GM18907 (cell line): ENCODE measurements at regions not wholly inside any gene's neighbourhood (a gene's known extent, or its start where the extent isn't known, plus 50 kb on each side); places are given as distances from the start of the nearest gene placed in this dataset.

Experiments used
- ATAC-seq: cut with Tn5 transposase; IDR thresholded peaks from one replicate; pipeline ENCODE4 v1.9.1; 2021; ENCODE audit warnings: mild to moderate bottlenecking, moderate library complexity; ENCODE audit not compliant: unreplicated experiment

DNA sequence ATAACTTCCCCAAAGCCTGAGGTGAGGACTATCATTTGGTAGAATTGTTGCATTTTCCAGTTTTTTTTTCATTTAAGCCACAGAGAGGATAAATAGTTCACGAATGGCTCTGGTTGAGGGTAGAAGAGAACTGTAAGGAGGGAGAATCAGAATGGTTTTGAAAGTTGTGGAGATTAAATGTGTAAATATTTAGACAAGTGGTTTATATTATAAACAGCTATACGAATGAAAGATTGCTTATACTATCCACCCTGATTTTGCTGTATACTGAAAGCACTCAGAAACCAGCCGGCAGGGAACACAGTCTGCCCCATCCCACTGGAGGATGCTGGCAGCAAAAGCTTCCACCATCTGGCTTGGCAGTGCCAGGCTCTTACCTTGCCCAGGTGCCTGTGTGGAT, 341.1 kb downstream of the RAPGEF2 start:
- ATAC-seq = no peak

DNA sequence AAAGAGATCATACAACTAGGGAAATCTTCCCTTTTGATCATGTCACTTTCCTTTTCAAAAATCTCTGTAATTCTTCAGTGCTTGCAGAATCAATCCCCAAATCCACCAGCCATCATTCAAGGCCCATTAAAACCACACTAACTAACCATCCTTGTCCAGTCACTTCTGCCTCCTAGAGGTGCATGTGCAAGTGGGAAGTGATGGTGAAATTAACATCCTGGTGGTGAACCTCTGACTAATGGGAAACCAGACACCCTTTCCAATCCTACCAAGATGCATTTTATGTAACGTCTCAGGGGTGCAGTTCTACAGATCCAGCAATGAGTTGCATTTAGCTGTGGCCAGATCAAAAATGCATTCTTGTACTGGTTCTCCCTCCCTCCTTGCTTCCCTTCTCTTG, 341.8 kb downstream of the RAPGEF2 start:
- ATAC-seq = no peak

DNA sequence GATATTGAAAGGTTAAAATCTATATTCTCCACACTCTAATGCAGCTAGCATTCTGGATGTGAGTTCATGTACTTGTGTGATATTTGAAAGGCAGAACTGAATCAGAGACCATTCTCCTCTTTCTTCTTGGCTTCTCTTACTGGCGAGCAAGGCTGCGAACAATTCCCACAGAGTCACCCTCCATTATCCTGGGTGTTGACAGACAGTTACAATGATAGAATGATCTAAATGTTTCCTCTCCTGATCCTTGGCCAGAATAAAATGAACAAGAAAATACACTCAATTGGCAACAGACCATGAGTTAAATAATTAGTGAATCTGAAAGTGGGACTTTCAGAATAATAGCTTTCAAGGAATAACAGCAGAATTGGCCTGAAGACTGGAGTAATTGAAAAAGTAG, 342.8 kb downstream of the RAPGEF2 start:
- ATAC-seq = no peak

DNA sequence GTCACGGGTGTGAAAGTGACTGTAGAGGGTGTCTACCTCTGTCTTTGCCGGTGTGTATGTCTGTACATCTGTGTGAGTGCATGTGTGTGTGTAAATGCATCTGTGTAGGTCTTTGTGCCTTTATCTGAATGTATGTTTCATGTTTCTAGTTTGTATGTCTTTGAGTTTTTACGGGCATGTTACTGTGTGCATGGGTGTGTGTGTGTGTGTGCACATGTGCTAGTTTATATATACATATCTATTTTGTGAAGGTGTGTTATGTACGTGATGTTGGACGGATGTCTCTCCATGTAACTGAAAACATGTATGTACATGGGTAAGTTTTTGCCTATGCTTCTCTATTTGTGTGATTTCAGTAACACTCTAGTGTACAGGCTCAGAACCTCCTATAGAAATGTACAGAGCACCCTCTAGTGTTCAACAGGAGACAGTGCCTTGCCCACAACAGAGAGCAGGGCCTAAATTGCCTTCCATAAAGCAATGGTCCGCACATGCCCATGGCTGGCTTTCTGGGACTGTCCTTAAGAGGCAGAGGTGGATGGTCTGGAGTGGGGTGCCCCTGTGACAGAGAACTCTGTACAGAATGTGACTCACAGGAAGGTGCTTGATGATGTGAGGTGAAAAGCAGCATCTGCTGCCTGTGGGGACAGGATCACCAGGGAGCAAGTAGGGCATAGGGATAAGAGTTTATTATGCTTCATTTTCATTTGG, 343.5 kb downstream of the RAPGEF2 start:
- ATAC-seq = peak; percentile 100

DNA sequence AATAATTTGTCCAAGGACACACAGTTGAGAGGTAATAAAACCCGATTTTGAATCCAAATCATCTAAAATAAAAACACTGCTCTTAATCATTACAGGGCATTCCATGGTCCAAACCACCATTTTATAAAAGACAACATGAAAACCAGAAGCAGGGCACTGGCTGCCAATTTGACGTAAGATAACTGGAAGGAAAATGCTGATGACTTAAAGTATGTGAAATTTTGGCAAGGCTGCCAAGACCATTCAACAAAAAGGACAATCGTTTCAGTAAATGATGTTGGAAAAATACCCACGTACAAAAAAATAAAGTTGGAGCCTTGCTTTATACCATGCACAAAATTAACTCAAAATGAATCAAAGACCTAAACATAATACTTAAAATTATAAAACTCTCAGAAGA, 344.4 kb downstream of the RAPGEF2 start:
- no peak for ATAC-seq

DNA sequence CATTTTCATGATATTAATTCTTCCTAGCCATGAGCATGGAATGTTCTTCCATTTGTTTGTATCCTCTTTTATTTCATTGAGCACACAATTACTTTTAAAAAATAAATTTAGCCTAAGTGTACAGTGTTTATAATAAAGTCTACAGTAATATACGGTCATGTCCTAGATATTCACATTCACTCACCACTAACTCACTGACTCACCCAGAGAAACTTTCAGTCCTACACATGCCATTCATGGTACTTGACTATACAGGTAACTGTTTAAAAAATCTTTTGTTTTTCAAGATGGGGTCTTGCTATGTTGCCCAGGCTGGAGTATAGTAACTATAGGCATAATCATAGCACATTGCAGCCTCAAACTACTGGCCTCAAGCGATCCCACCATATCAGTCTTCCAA, 348.1 kb downstream of the RAPGEF2 start:
- ATAC-seq = no peak

DNA sequence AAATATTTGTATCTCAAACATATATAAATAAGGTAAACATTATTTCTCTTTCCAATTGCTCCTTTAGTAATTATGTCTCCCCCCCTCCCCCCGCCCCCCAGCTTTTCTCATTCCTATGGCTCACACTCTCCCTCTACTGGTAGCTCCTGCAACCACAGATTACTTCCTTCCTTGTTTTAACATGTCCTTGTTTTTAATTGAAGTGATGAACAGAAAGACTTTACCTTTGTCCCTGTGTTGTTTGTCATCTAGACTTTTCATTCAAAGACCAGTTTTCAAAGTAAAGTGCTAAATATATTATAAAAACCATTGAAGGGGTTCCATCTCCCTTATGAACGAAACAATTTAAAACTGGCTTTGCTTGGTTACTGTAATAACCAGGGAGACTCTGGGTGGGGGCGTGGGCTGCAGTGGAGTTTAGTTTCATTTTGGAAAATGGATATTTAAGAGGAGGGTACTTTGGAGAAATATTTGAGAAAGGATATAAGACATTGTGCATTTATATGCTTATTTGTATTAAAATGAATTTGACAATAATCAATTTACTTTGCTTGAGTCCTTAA, 352.9 kb downstream of the RAPGEF2 start:
- ATAC-seq = peak; percentile 80

DNA sequence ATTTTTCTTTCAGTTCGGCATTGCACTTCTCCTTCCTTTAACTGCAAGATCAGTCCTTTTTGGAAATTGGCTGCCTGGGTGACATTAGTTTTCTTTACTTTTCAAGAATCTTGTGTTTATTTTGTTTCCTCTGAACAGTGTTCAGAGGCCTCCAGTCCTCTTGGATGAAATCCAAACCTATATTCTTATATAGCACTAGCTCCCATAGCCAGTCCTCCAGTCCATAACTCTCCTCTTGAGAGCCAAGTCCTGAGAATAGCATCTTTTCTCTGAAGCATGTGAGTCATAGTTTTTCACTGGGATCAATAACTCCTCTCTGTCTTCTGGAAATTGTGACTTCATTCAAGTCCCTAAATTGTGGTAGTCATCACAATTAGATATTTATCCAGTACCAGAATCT, 357.5 kb downstream of the RAPGEF2 start:
- no peak for ATAC-seq

DNA sequence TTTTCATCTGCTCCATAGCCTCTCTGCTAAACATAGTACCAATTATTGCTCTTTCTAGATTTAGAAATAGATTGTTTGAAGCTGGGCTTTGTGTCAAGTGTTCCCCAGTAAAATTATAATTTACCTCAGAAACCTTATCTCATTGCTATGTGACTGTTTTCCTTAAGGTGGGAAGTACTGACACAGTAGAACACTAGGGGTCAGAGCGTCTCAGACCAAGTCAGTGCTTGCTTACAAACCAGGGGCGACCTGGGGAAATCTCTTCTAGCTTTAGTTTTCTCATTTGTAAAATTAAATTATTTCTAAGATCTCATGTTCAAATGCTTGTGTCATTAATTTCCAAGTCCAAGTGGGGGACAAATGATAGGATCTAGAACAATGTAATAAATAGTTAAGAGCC, 360.4 kb downstream of the RAPGEF2 start:
- ATAC-seq = no peak

DNA sequence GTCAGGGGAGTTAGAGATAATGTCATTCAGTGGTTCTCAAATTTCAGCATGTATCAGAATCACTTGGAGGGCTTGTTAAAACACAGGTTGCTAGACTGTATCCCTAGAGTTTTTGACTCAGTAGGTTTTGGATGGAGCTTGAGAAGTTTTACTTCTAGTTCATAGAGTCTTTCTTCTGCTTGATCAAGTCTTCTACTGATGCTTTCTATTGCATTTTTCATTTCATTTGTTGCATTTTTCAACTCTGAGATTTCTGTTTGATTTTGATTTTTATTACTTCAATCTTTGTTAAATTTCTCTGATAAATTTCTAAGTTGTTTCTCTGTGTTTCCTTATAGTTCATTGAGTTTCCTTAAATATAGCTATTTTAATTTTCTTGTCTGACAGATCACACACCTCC, 361.4 kb downstream of the RAPGEF2 start:
- ATAC-seq = no peak

DNA sequence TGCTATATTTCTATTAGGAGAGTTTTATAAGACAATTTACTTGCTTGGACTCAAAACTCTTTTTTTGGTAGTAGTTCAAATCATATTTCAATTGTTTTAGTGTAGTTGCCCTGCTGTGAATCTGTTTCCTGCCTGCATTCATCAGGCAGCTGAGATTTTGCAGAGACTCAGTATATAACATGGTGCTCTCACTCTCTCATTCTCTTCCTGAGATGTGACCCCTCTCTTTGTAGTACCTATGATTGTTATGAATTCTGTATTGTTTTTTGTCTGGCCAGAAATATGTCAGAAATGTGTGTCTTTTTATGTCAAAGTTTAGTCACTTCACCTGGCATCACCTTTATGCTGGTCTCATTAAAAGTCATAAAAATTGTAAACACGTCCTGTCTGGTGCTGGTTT, 374.0 kb downstream of the RAPGEF2 start:
- no peak for ATAC-seq

DNA sequence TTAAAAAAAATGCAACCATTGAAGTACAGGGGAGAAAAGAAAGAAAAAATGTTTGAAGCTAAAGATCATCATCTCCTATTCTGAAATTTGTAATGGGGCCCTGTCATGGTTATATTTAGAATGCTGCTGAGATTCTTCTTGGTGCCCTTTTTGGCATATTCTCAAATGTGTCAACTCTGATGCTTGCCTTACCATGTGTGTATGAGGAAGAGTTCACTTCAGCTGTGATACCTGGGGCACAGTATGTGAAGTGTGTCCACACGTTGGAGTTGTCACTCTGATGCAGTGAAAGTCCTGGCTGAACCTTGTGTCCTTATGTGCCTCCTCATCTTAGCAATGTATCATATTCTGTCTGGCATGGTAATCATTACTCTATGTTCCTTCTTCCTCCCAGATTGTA, 377.9 kb downstream of the RAPGEF2 start:
- no peak for ATAC-seq

DNA sequence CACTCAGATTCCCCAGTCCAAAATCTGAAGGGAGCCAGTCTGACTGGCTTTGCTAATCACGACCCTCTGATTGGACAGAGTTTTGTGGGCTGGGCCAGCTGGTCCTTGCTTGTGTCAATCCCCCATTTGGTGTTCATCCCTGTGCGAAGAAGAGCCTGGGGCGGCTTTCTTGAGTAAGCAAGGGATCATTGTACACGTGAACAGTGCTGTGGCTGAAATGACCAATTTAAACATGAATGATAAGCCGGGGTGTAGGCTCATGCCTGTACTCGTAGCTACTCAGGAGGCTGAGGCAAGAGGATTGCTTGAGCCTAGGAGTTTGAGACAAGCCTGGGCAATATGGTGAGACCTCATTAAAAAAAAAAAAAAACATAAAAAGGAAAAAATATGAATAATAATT, 379.1 kb downstream of the RAPGEF2 start:
- ATAC-seq = no peak

DNA sequence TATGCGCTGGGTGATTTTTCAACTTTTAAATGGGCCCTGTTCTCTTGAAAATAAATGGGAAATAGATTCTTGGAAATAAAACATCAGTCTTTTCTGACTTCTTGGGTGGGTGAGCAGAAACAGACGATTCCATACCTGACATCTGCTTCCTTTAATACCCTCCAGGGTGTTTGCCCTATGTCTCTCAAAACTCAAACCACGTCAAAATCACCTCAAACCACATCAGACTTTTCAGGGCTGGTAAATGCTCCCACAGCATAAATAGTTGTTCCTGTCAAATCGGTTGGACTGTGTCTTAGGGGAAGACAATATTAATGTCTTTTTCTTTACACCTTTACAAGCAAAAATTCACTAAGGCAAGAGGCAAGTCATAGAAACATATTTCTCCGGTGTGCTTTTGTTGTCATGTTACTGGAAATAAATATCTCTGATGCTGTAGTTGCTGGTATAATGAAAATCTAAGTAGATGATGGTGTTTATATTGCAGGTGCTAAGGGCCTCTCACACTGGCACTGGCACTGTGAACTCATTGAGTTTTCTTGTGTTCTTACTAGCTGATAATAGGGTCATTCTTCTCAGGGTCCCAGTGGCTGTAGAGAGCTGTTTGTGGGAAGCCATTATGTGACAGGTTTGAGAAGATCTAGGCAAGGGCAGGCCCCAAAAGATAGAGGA, 380.4 kb downstream of the RAPGEF2 start:
- no peak for ATAC-seq

DNA sequence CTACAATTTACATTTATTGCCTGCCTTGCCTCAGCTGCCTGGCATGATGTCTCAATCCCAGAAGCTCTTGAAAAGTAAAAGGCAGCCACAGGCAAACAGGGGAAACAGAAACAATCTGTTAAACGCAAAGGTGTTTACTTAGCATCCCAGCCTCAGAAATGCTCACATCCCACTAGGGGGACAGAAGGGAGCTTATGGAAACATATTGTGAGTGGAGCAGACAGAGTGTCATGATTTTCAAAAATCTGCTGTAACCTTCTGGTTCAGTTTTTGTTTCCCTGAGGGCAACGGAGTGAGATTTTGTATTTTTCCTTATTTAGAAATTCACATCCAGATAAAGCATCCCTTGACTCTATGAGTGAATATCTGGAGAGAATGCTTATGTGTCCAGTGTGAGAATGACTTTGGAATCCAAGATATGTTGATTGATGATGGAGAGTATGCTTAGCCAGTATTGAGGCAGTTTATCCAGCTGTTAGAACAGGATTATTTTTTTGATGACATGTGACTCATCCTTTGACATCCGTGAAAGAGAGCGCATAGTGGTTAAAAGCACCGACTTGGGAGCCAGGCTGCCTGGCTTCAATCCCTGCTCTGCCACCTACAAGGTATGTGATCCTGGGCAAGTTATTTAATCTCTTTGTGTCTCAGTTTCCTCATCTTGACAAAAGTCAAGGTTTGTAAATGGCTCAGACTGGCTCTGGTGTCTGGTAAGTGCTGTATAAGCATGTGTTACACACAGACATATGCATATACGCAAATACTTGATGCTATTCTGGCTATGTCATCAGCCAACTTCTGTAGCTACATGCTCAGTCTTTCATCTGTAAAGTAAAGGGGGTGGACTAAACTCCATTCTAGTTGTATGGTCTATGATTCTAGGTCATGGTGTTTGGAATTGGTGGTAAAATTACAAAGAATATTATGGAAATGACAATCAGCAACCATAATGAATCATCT, 381.2 kb downstream of the RAPGEF2 start:
- ATAC-seq = no peak

DNA sequence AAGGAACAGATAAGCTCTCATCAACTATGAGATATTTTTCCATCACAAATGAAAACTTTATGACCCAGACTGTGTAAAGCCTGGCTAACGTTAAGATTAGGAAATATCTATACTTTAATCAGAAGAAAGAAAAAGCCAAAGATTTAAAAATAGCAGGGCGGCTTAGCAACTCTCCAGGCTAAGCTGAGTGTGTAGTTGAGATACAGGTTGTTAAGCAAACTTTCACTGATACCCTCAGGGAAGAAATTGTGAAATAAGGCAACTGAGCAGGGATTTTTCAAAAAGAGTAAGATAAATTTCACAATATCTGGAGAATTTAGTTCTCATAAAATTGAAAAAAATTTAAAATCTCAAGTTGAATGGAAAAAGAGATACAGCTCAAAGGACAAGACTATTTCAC, 382.0 kb downstream of the RAPGEF2 start:
- ATAC-seq = no peak

DNA sequence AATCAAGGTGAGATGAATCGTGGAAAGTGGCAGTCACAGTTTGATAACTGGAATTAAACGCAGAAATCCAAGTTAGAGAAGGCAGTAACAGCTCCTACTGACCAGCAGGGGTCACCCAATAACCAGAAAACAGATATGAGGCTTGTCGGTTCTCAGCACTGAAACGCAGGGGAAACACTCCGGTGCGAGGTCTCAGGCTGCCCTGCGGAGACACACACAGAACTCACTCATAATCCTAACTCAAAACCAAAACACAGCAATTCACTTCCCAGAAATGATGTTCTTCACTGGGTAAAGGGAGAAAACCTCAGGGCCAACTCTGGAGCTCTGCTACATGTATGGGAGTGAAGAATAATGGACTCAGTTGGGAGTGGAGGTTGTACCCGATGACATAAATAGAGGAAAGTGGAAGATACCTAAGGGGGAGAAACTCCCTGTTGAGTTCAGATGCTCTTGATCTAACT, 384.4 kb downstream of the RAPGEF2 start:
- ATAC-seq = peak; percentile 97

DNA sequence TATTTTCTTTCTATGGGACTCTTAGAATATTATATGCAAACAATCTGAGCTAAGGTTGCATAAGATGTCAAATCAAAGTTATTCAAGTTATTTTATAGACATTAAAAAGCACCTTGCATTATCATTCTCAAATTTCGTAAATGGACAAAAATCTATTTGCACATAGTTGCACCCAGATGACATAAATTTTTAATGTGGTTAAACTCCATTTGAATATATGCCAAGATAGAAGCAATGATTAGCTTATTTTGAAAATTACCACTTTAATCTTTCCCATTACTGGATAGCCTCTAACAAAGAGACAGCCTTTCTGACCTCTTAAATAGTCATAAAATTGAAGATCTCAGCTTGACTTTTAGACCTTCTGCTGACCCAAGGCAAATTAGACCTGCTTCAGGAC, 386.8 kb downstream of the RAPGEF2 start:
- no peak for ATAC-seq

DNA sequence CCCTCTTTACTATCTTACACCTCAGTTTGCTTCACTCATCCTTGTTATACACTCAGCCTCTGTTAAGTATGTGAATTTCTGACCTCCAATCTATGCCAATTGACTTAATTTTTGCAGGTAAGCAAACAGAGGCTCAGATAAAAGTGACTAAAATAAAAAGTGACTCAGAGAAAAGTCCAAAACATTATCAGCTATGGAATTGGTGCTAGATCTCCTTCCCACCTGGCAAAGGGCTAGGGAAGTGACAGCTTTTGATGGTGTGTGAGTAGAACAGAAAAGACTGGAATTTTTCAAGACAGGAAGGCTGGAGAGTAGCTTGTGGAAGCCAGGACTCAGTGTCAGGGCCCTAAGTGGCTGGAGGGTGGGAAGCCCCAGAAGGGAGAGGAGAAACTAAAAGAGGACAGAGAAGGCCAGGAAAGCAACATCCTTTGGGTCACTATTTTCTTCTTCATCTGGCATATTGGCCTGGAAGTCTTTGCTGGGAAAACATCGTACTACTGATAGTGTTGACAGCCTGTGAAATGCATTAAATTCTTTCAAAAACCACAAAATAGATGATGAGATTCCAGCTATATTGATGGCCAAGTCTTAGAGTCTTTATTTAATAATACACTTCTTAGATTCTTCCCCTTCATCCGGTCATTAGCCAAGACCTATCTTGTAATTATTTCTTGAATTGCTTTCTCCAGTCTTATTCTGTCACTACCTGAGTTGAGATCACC, 392.8 kb downstream of the RAPGEF2 start:
- ATAC-seq = no peak

DNA sequence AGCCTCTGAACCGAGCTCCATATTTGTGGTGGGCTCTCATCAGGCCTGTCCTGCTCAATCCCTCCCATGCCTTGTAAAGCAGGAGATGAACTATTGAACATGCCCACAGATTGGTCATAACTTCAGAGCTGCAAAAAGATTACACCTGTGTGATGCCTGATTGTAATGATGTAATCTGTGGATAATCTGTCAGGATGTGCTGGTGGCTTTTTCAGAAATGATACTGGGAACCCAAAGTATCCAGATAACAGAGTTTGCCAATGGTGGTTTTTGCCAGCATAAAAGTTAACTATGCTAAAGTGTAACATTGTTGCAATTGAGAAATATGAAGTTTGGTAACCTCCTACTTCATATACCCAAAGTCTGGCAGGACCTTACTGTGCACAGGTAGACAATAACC, 393.4 kb downstream of the RAPGEF2 start:
- ATAC-seq = no peak

DNA sequence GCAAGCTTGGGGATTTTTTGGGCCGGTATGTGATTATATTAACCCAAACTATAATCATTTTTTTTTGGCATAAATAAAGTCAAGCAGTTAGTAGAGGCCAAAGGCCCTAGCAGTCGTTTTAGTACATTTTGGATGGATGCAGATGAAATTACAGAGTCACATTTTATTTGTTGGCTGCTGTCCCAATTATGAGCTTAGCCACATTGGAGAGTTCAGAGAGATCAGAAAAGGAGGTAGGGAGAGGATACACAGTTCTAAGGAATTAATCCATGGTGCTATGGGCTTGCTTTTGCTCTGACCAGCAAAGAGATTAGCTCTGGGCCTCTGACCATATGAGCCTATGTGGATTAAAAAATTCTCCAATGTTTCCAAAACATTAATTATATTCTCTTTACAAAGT, 395.1 kb downstream of the RAPGEF2 start:
- ATAC-seq = no peak
